ENCODE measurements at regions not wholly inside any gene's neighbourhood (a gene's known extent, or its start where the extent isn't known, plus 50 kb on each side); places are given as distances from the start of the nearest gene placed in this dataset.

DNA sequence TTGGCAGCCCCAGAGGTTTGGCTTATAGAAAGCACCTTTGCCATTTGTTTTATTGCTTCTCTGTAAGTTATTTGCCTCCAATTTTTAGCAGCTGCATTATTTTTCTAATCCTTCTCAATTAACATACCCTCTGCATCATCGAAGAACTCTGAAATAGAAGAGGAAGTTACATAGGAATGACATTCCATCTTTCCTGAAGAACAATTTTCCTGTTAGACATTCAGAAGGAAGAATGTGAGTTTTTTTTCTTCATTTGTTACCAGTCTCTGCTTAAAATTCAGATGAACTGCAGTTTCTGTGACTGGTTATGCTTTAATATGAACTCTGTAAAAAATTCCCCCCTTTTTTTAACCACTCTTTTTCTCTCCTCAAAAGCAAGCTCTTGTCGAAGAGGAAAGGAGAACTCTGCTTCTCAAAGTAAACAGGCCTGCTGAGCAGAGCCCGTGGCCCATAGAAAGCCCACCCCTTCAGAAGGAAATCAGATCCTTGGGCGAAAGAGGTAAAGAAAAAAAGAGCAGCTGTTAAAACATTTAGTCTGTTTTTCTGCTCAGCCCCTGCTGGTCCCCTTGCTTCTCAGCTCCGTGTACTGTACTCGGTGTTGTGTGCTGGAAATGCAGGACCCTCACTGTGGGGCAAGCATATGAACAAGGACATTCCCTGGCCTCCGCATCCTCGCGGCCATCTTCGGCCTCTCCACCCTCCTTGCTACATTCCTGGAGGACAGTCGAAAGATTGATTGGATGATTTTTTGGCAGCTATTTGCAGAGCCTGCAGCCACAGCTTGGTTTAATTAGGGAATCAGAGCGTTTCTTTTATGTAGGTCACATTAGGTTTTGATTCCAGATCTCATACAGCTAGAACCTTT lies 164.4 kb upstream of the LRIG3 start (continued):
- TF ChIP-seq, protein P1, sequence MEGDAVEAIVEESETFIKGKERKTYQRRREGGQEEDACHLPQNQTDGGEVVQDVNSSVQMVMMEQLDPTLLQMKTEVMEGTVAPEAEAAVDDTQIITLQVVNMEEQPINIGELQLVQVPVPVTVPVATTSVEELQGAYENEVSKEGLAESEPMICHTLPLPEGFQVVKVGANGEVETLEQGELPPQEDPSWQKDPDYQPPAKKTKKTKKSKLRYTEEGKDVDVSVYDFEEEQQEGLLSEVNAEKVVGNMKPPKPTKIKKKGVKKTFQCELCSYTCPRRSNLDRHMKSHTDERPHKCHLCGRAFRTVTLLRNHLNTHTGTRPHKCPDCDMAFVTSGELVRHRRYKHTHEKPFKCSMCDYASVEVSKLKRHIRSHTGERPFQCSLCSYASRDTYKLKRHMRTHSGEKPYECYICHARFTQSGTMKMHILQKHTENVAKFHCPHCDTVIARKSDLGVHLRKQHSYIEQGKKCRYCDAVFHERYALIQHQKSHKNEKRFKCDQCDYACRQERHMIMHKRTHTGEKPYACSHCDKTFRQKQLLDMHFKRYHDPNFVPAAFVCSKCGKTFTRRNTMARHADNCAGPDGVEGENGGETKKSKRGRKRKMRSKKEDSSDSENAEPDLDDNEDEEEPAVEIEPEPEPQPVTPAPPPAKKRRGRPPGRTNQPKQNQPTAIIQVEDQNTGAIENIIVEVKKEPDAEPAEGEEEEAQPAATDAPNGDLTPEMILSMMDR (conservative IDR thresholded peaks at IDR 0.05; ENCODE audit: low read depth, low read length): no peak

DNA sequence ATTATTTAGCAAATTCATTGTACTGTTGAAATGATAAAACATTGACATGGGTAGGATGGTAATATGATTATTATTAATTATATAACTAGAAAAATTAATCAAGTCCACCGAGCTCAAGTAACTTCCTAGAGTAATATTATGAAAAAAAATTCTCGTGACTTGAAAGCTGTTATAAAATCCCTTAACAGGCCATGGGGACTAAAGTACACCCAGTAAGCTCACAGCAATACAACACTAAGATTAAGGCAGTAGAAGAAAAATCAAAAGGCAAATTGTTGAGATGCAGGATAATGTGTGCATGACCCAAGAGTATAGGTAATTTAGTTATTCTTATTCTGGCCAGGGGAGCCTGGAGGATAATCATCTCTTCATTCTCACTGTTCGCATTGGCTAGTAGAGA lies 162.6 kb upstream of the LRIG3 start:
- Histone ChIP-seq H3K4me3 (ENCODE audit: insufficient read depth, low read depth, low read length) (no peak overlapping the region), H3K18ac (ENCODE audit: low read depth, low read length) (peak overlapping the region; percentile 76), H3K27ac (ENCODE audit: insufficient read depth, low read length) (no peak overlapping the region), H3K36me3 (ENCODE audit: control insufficient read depth, insufficient read depth, low read length) (no peaks in the 10 kb centered on the region), H2BK5ac (ENCODE audit: low read depth, low read length, poor library complexity, severe bottlenecking) (peak overlapping the region; percentile 4), H2BK20ac (ENCODE audit: low read depth, low read length) (0 out of 2 replicates have a peak overlapping the region, but pooled peaks have one; percentile 20), H2AK9ac (replicated peaks; ENCODE audit: low read depth, low read length, poor library complexity) (no peak overlapping the region), H4K20me1 (ENCODE audit: insufficient read depth, low read length) (no peaks in the 10 kb centered on the region), H3K14ac (replicated peaks; ENCODE audit: low read depth, low read length) (no peak overlapping the region), H2AFZ (replicated peaks; ENCODE audit: low read length, poor library complexity) (no peak overlapping the region), H3K27me3 (ENCODE audit: control insufficient read depth, insufficient read depth, low read length) (no peaks in the 10 kb centered on the region), H3K4me1 (ENCODE audit: control insufficient read depth, insufficient read depth, low read length) (peaks cover 13% of the 10 kb centered on the region), H4K5ac (ENCODE audit: low read depth, low read length) (0 out of 2 replicates have a peak overlapping the region, but pooled peaks have one; percentile 18), H4K91ac (ENCODE audit: insufficient read depth, low read depth, low read length) (no peak overlapping the region), H3K79me1 (ENCODE audit: low read depth in 1 of 2, low read length in 2 of 2) (no peaks in the 10 kb centered on the region), H3K23ac (ENCODE audit: low read depth, low read length) (no peak overlapping the region), H3K9ac (ENCODE audit: low read depth, low read length) (no peak overlapping the region), H2AK5ac (ENCODE audit: low read depth, low read length) (no peak overlapping the region), H3K9me3 (ENCODE audit: control insufficient read depth, insufficient read depth, low read length) (no peaks in the 10 kb centered on the region), H2BK120ac (ENCODE audit: low read depth, low read length) (no peak overlapping the region), H3K4ac (ENCODE audit: low read depth, low read length) (no peak overlapping the region), H4K8ac (ENCODE audit: low read depth in 2 of 2, low read length in 2 of 2) (no peak overlapping the region), H3K4me2 (ENCODE audit: low read depth, low read length) (peak overlapping the region; percentile 16; the same call in 1 of the 2 replicates), H3K9me1 (ENCODE audit: insufficient read depth, low read length) (no peaks in the 10 kb centered on the region), H3K56ac (ENCODE audit: extremely low read depth, insufficient read depth, low read length) (no peak overlapping the region), H2BK15ac (ENCODE audit: low read depth, low read length) (no peak overlapping the region)
- no peak for DNase-seq
- CTCF ChIA-PET: interaction anchor here (0.5 to 1.2 kb wide), 2 partner anchors 11 to 13 kb away, joined by 3 to 4 read pairs; no protein-coding TSS in a partner anchor
- no TSS peak for BruUV-seq (replicated peaks)
- intact Hi-C loops (cut with micrococcal nuclease): loop anchor here (10.0 kb wide), 1 partner anchor 318 kb away; no protein-coding TSS in a partner anchor
- in situ Hi-C loops (cut with MboI; ENCODE audit: low sequenced_read_pairs): loop anchor here (10.0 kb wide), 2 partner anchors 168 to 738 kb away; no protein-coding TSS in a partner anchor
- ATAC-seq (ENCODE audit: low read depth): no peak; the same call in 1 of the 2 replicates
- no CpG with 5 or more reads among the region's 3 CpGs for WGBS, 2 experiments (ENCODE audit: extremely low coverage in 2 of 2, insufficient read length in 1 of 2)
- POLR2A ChIA-PET (ENCODE audit: unreplicated experiment): no interaction called here
- dilution Hi-C loops (cut with HindIII; ENCODE audit: low sequenced_read_pairs, unreplicated experiment): no loop called here
- TF ChIP-seq, protein P1 (conservative IDR thresholded peaks at IDR 0.05; ENCODE audit: low read depth, low read length): no peak
- TF ChIP-seq POLR2A (IDR thresholded peaks at IDR 0.05; ENCODE audit: low read depth, low read length): no peak
- TF ChIP-seq, protein P2, sequence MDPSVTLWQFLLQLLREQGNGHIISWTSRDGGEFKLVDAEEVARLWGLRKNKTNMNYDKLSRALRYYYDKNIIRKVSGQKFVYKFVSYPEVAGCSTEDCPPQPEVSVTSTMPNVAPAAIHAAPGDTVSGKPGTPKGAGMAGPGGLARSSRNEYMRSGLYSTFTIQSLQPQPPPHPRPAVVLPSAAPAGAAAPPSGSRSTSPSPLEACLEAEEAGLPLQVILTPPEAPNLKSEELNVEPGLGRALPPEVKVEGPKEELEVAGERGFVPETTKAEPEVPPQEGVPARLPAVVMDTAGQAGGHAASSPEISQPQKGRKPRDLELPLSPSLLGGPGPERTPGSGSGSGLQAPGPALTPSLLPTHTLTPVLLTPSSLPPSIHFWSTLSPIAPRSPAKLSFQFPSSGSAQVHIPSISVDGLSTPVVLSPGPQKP (IDR thresholded peaks at IDR 0.05; ENCODE audit: borderline replicate concordance, low read depth, low read length): no peak
- no peak for TF ChIP-seq BHLHE40 (IDR thresholded peaks at IDR 0.05; ENCODE audit: low read depth, low read length)
- TF ChIP-seq, protein P3, sequence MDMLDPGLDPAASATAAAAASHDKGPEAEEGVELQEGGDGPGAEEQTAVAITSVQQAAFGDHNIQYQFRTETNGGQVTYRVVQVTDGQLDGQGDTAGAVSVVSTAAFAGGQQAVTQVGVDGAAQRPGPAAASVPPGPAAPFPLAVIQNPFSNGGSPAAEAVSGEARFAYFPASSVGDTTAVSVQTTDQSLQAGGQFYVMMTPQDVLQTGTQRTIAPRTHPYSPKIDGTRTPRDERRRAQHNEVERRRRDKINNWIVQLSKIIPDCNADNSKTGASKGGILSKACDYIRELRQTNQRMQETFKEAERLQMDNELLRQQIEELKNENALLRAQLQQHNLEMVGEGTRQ (IDR thresholded peaks at IDR 0.05; ENCODE audit: low read depth, low read length): no peak
- no peak for TF ChIP-seq CHD1 (IDR thresholded peaks at IDR 0.05; ENCODE audit: low read depth, low read length)
- TF ChIP-seq RCOR1 (IDR thresholded peaks at IDR 0.05; ENCODE audit: insufficient replicate concordance, low read length): no peak
- TF ChIP-seq RFX5 (IDR thresholded peaks at IDR 0.05; ENCODE audit: low read depth, low read length): no peak

Data from IMR-90 (cell line).